Adrenal gland (tissue), 5 donors: ENCODE measurements at regions not wholly inside any gene's neighbourhood (a gene's known extent, or its start where the extent isn't known, plus 50 kb on each side); places are given as distances from the start of the nearest gene placed in this dataset.

ENCODE experiments used
- CTCF ChIP-seq, 6 experiments: fragments of 450-650 bp in 4 of 6; fragments of 200-600 bp in 2 of 6; sonication (generic) in 1 of 6; IDR thresholded peaks; 1 replicate in 5 of 6; 2 replicates in 1 of 6; pipeline versions ENCODE4 v1.5.1 to v1.8.0; 2016 to 2021; ENCODE audit warnings: antibody characterized with exemption in 6 of 6, mild to moderate bottlenecking in 2 of 6, moderate library complexity in 1 of 6
- POLR2A ChIP-seq, 2 donors: fragments of 450-650 bp; IDR thresholded peaks; one replicate each; pipeline ENCODE4 v1.6.1; 2017; ENCODE audit warnings: antibody characterized with exemption in 2 of 2, mild to moderate bottlenecking in 2 of 2, moderate library complexity in 1 of 2
- donor health status: DM: no; HTN: no; CAD: no.

GRCh38 chr6:158879180-158879579 is 60.0 kb upstream of the EZR start:
- no peak for TF ChIP-seq POLR2A (IDR thresholded peaks at IDR 0.05)
- TF ChIP-seq CTCF (IDR thresholded peaks at IDR 0.05) = no peak
